Hepatocyte (in vitro differentiated cells): ENCODE measurements at regions not wholly inside any gene's neighbourhood (a gene's known extent, or its start where the extent isn't known, plus 50 kb on each side); places are given as distances from the start of the nearest gene placed in this dataset.

ENCODE experiments used
- DNase-seq: peaks from one replicate; pipeline ENCODE4 v3.0.0-alpha.2; 2016; ENCODE audit warnings: low spot score
- H2AFZ ChIP-seq: fragments of 200-600 bp; sonication (generic); 2 replicates; pipeline ENCODE4 v1.6.0; 2016; ENCODE audit warnings: antibody characterized with exemption, mild to moderate bottlenecking
- H3K27ac ChIP-seq: fragments of 200-600 bp; sonication (generic); 2 replicates; pipeline ENCODE4 v1.5.1; 2016; ENCODE audit warnings: mild to moderate bottlenecking
- H3K27me3 ChIP-seq: fragments of 200-600 bp; sonication (generic); 2 replicates; pipeline ENCODE4 v1.6.1; 2016
- H3K36me3 ChIP-seq: fragments of 200-600 bp; sonication (generic); replicated peaks from 2 replicates; pipeline ENCODE4 v1.5.1; 2016; ENCODE audit warnings: low read depth; ENCODE audit not compliant: insufficient read depth
- H3K4me1 ChIP-seq: fragments of 200-600 bp; sonication (generic); 2 replicates; pipeline ENCODE4 v1.5.1; 2016; ENCODE audit warnings: mild to moderate bottlenecking, moderate library complexity; ENCODE audit not compliant: insufficient read depth
- H3K4me2 ChIP-seq: fragments of 200-600 bp; sonication (generic); 2 replicates; pipeline ENCODE4 v1.6.0; 2016
- H3K4me3 ChIP-seq: fragments of 200-600 bp; sonication (generic); 2 replicates; pipeline ENCODE4 v1.5.1; 2016; ENCODE audit warnings: mild to moderate bottlenecking
- H3K79me2 ChIP-seq: fragments of 200-600 bp; sonication (generic); 2 replicates; pipeline ENCODE4 v1.6.0; 2017; ENCODE audit warnings: mild to moderate bottlenecking
- H3K9me2 ChIP-seq: fragments of 200-600 bp; sonication (generic); replicated peaks from 2 replicates; pipeline ENCODE4 v1.6.0; 2017; ENCODE audit warnings: mild to moderate bottlenecking; ENCODE audit not compliant: insufficient read depth
- H3K9me3 ChIP-seq: fragments of 200-600 bp; sonication (generic); 2 replicates; pipeline ENCODE4 v1.5.1; 2016; ENCODE audit warnings: low read depth, mild to moderate bottlenecking
- H4K20me1 ChIP-seq: fragments of 200-600 bp; sonication (generic); 2 replicates; pipeline ENCODE4 v1.6.0; 2016; ENCODE audit warnings: mild to moderate bottlenecking; ENCODE audit not compliant: insufficient read depth, poor library complexity, severe bottlenecking
- CTCF ChIP-seq: fragments of 200-600 bp; sonication (generic); IDR thresholded peaks from 2 replicates; pipeline ENCODE4 v1.5.1; 2016; ENCODE audit warnings: antibody characterized with exemption, mild to moderate bottlenecking; ENCODE audit not compliant: poor library complexity
- EZH2 ChIP-seq: fragments of 200-600 bp; sonication (generic); IDR thresholded peaks from 2 replicates; pipeline ENCODE4 v1.6.1; 2016; ENCODE audit warnings: antibody characterized with exemption, mild to moderate bottlenecking, borderline replicate concordance
- EZH2phosphoT487 ChIP-seq: fragments of 200-600 bp; sonication (generic); IDR thresholded peaks from one replicate; pipeline ENCODE4 v1.6.1; 2018; ENCODE audit warnings: antibody characterized with exemption, mild to moderate bottlenecking, low read depth, moderate library complexity; ENCODE audit not compliant: unreplicated experiment, severe bottlenecking
- WGBS: methylation state at CpG from one replicate; pipeline ENCODE4 v1.1.6; 2016; ENCODE audit warnings: low lambda C conversion rate; ENCODE audit errors: missing lambda C conversion rate; 5-methylcytosine and 5-hydroxymethylcytosine counted together

DNA sequence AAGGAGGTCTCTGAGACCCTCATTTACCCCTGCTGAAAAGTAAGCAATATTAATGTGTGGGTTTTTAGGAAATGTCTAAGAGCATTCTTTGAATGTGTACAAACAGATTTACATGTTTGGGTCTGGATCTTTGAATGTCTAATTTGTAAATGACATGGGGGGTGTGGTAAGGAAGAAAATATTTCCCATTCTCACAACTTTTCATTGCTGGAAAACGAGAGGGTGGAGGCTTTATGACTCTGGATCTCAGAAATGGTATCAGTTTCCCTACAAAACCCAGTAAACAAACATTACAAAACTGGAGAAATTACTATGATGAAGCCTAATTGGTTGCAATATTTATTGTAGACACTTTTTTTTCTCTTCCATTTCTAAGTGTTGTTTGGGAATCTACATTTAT, 98.1 kb upstream of the FOXB1 start:
- no peak overlapping the region for H2AFZ ChIP-seq
- WGBS: 70% methylated on average over 1 of the region's 1 CpG
- no peak overlapping the region for H3K27ac ChIP-seq
- DNase-seq: no peak
- H4K20me1 ChIP-seq: no peaks in the 10 kb centered on the region
- no peaks in the 10 kb centered on the region for H3K9me3 ChIP-seq
- no peaks in the 10 kb centered on the region for H3K4me1 ChIP-seq
- H3K27me3 ChIP-seq: peaks cover 63% of the 10 kb centered on the region
- no peaks in the 10 kb centered on the region for H3K79me2 ChIP-seq
- no peak overlapping the region for H3K4me2 ChIP-seq
- H3K36me3 ChIP-seq: no peaks in the 10 kb centered on the region
- H3K9me2 ChIP-seq: no peaks in the 10 kb centered on the region
- no peak overlapping the region for H3K4me3 ChIP-seq
- TF ChIP-seq CTCF: no peak
- TF ChIP-seq EZH2: no peak
- TF ChIP-seq EZH2phosphoT487: no peak

GRCh38 chr15:59905176-59905575, 98.9 kb upstream of the FOXB1 start:
- no peak for TF ChIP-seq EZH2phosphoT487
- TF ChIP-seq CTCF: no peak
- no peak for TF ChIP-seq EZH2
- Histone ChIP-seq H3K9me2 (no peaks in the 10 kb centered on the region), H3K27me3 (peaks cover 65% of the 10 kb centered on the region), H3K9me3 (no peaks in the 10 kb centered on the region), H3K4me2 (no peak overlapping the region), H3K27ac (no peak overlapping the region), H3K4me1 (no peaks in the 10 kb centered on the region), H2AFZ (no peak overlapping the region), H3K36me3 (no peaks in the 10 kb centered on the region), H3K79me2 (no peaks in the 10 kb centered on the region), H4K20me1 (no peaks in the 10 kb centered on the region), H3K4me3 (no peak overlapping the region)
- DNase-seq: no peak
- 43% methylated on average over 4 of the region's 4 CpGs for WGBS

GRCh38 chr15:59904450-59905135, 99.5 kb upstream of the FOXB1 start:
- peaks cover 60% of the 10 kb centered on the region for H3K27me3 ChIP-seq
- TF ChIP-seq CTCF (no peak), EZH2 (no peak), EZH2phosphoT487 (no peak)
- 25% methylated on average over 16 of the region's 17 CpGs for WGBS
- no peaks in the 10 kb centered on the region for H3K9me3 ChIP-seq
- H3K36me3 ChIP-seq: no peaks in the 10 kb centered on the region
- H3K9me2 ChIP-seq: no peaks in the 10 kb centered on the region
- no peaks in the 10 kb centered on the region for H3K79me2 ChIP-seq
- H3K4me2 ChIP-seq: no peak overlapping the region
- H3K27ac ChIP-seq: no peak overlapping the region
- DNase-seq: no peak
- H3K4me3 ChIP-seq: no peak overlapping the region
- no peaks in the 10 kb centered on the region for H3K4me1 ChIP-seq
- H4K20me1 ChIP-seq: no peaks in the 10 kb centered on the region
- H2AFZ ChIP-seq: no peak overlapping the region
